ENCODE measurements at regions not wholly inside any gene's neighbourhood (a gene's known extent, or its start where the extent isn't known, plus 50 kb on each side); places are given as distances from the start of the nearest gene placed in this dataset.

DNA sequence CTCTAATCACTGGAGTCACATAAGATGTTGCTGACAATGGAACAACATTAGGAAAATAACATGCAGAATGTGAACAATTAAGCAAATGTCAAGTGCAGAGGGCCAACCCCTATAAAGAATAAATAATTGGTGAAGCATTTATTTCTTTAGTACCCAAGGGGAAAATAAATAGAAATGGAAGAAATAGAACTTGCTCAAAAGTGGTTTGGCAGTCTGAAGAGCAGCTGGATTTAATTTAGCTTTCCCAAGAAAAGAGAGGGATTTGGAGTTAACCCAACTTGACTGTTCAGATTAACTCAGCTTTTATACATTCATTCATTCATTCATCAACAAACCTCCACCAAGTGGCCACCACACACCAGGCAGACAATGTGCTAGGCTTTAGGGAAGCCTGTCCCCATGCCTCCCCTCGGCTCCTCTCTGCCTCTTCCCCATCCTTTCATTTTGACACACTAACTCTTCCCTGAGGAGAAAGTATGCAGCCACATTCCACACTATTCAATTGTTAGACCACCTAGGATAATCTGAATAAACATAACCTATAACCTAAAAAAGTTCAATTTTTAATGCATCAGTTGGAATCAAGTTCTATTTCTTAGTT, 295.5 kb downstream of the AHR start:
- DNase-seq (ENCODE audit: insufficient read length, low spot score) (no peak), FAIRE-seq (no peak)

DNA sequence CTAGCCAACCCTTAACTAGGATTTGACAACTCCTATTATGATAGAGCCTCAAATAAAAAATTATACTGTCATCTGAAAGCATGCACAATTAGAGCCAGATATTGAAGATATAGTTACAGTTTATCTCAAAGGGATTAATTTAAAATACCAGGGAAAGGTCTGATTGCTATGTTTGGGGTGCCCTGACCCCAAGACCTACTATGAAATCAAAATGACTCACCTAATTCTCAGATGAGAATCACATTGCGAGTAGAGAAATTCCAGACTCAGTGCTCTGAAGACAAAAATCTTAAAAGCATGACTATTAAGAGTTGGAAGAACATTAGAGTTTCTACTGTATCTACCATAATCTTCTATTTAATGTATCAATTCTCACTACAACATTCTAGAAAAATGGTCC, 297.1 kb downstream of the AHR start:
- DNase-seq (ENCODE audit: insufficient read length, low spot score), result no peak
- no peak for FAIRE-seq

DNA sequence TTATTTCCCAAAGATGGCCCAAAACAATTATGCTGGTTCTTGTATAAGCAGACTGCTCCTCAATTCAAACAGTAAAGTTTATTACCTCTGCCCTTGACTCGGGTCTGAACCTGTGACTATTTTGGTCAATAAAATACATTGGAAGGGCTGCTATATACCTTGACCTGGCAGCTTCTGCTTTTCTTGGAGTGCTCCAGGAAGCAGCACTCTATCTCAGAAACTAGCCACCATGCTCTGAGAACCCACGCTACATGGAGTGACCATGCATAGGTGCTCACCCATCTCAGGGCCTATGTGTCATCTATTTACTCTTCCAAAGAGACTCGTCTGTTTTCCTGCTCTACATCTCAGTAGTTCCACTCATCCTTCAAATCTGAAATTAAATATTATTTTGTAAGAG, 299.9 kb downstream of the AHR start:
- DNase-seq (ENCODE audit: insufficient read length, low spot score) (no peak), FAIRE-seq (no peak)

DNA sequence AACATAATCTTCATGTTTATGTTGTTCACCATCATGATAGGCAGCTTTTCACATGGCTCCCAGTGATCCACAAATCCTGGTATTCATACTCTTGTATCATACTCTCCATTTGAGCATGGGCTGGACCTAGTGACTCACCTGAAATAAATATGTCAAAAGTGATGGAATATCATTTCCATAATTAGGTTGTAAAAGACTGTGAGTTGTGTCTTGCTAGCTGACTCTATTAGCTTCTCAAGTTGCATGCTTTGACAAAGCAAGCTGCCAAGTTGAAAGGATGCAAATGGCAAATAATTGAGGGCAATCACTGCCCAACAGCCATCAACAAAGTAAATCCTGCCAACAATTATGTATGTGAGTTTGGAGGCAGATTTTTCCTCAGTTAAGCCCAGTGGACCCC, 300.4 kb downstream of the AHR start:
- peak; percentile 21 for DNase-seq (ENCODE audit: insufficient read length, low spot score)

DNA sequence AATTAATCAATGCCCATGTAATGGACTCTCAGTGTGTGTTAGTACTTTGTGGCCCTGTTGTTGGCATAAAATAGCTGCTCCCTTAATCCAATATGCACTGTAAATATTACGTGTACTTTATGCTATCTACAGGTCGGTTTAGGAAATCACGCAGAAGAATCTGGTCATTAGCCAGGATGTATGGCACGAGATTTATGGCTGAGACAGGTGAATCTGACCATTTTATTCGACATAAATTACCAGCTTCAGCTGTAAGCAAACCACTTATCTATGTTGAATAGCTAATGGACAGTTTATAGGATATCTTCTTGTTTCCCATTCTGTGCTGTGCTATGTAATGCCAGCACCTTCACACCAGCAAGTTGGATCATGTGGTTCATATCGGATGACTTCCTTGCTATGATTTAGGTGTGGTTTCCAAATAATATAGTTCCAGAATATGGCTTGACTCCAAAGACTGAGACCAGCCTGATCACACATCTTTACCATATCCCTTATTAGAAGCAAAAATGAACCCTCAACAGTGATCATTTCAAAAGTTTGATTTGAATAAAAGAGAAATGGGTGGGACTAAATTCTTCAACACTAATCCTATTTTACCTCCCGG, 301.4 kb downstream of the AHR start:
- FAIRE-seq (no peak), DNase-seq (ENCODE audit: insufficient read length, low spot score) (no peak)

More for the DNA sequence above, 300.4 kb downstream of the AHR start:
- no peak for FAIRE-seq

DNA sequence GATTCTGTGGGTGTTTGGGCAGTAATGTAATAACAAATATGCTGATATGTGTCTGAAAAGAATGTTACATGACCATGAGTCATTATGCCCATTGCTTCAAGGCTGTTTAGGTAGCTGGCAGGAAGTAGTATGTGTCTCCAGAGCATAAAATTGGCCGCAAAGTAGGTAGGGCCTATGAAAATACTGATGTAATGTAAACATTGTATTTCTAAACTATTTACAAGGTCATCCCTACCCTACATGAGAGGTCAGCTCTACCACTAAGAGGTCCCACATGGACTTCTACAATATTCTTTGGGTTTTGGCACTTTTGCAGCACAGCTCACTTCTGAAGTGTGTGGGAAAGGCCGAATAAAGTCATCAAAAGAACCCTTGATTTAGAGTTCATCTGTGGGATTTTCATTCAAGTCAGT, 301.9 kb downstream of the AHR start:
- FAIRE-seq, result peak; percentile 97

DNA sequence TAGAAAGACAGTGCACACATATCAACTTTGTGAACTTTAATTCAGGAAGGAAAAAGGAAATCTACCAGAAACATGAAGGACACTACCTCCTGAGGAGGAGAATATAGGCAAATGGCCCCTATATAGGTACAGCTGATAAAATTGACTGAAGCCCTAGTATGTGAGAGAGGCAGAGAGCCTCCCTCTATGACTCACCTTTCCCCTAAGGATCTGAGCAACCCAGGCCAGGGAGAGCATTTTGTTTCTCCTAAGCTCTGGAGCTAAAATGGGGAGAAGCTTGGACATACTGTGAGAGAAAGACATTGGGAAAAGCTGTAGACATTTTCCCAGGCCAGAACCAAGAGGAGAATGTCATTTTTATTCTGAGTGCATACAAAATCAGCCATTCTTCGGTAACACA, 303.5 kb downstream of the AHR start:
- FAIRE-seq, result no peak
- DNase-seq (ENCODE audit: insufficient read length, low spot score), result no peak

More for the DNA sequence above, 301.9 kb downstream of the AHR start:
- DNase-seq (ENCODE audit: insufficient read length, low spot score), result peak; percentile 77

DNA sequence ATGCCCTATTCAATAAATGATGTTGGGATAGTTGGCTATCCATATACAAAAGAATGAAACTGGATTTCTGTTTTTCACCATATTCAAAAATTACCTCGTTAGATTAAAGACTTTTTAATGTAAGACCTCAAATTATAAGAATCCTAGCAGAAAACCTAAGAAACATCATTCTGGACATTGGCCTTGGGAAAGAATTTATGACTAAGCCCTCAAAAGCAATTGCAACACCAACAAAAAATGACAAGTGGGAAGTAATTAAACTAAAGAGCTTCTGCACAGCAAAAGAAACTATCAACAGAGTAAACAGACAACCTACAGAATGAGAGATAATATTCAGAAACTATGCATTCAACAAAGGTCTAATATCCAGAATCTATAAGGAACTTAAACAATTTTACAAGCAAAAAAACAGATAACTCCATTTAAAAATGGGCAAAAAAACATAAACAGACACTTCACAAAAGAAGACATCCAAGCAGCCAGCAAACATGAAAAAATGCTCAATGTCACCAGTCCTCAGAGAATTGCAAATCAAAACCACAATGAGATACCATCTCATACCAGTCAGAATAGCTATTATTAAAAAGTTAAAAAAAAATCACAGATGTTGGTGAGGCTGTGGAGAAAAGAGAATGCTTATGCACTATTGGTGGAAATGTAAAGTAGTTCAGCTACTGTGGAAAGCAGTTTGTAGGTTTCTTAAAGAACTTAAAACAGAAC, 309.8 kb downstream of the AHR start:
- FAIRE-seq, result no peak
- DNase-seq (ENCODE audit: insufficient read length, low spot score), result no peak

DNA sequence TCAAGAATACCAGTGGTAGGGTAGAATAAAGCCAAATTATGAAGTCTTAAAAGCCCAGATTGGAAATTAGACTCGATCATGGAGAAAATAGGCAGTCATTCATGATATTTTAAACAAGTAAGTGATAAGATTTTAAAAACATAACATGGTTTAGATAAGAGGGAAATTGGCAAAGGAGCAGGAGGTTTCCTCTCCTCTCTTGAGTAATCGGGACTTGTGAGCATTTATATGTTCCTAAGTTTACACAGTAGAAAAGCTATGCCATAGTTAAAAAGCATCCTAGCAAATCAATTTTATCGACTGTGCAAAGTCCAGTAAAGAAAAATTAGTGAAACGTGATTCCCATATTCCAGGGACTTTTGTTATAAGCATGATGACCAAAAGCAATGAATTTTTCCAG, 313.2 kb downstream of the AHR start:
- no peak for FAIRE-seq
- no peak for DNase-seq (ENCODE audit: insufficient read length, low spot score)

DNA sequence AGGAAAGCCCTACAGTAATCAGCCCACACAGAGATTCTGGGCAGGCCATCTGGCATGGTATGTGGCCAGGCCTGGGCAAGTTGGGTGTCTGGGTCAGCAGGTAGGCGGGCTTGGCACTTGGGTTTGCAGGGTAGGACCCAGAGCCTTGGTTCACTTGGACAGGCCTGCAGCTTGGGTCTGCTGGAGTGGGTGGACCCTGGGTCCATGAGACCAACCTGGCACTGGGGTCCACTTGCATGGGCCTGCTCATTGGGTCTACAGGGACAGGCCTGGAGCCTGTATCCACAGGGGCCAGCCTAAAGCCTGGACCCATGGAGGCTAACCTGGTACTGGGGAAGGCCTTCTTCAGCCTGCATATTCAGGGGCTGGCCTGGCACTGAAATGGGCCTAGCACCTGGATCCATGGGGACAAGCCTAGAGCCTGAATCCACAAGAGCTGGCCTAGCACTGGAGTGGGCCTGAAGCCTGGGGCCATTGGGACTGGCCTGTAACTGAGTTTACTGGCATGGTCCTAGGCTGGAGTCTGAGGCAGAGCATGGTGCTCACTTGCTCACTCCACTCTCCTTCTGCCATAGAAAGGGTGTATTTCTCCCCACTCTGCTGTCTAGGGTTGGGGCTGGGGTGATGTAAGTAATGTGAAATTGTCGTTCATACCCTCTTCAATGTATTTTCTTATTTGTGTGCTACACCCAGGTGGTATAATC, 315.0 kb downstream of the AHR start:
- DNase-seq (ENCODE audit: insufficient read length, low spot score) (no peak), FAIRE-seq (no peak)

DNA sequence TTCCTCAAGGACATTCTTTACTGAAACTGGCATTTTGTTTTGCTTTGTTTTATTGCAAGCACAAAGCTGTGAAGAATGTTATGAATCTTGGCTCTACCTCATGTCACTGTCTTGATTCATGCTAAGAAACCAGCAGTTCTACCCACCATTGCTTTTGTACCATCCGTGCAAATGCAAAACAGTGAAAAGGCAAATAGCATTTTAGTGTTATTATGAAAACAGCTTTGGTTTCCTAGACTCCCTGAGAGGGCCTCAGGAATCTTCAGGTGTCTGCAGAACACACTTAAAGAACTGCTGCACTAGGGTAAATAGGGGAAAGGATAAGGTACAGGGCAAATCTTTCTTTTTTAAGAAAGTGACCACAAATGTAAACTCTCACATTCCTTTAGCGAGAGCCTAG, 318.9 kb downstream of the AHR start:
- FAIRE-seq (no peak), DNase-seq (ENCODE audit: insufficient read length, low spot score) (no peak)

DNA sequence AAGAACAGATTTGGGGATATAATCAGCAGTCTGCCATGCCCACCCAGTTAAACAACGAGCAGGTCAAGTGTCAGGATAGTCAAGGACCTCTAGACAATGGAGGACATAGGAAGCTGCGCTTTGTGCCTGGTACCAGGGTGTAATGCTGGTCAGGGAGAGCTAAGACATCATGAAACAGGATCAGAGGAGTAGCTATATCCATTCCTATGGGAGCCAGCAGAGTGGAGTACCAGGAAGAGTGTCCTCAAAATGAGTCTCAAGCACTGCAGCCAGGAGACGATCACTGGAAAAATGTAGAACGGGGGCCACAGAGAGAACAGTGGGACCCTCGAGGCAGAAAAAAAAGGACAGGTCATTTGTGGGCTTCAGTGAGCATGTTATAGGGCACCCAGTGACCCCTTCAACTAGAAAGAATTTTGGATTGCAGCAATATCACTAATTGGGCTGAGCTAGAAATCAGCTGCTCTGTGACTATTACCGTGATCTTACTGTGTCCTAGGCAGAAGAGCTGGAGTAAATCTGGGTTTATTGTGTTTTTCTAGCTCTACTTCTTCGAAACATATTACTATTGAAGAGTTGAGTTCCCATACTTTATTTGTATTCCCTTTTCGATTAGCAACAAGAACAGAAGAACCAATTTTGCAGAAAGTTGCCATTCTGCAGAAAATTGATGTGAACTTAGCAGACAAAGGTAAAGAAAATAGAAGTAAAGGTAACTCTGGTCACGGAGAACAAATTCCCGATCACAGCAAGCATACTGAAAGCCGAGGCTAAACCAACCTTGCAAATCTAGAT, 319.6 kb downstream of the AHR start:
- FAIRE-seq (no peak), DNase-seq (ENCODE audit: insufficient read length, low spot score) (no peak)

DNA sequence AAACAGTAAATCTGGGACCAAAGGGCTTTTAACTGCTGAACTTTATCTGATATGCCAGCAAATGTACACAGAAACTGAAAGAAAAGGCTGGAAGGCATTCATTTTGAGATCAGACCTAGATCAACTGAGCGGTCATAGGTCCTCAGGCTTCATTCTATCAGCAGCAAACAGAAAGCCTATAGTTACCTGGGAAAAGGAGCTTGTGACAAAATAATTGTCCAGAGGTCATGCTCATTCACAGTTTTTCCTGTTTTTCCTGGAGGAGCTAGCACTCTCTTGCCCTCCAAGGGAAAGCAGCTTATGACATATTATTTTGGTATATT, 320.2 kb downstream of the AHR start:
- FAIRE-seq (no peak), DNase-seq (ENCODE audit: insufficient read length, low spot score) (no peak)

DNA sequence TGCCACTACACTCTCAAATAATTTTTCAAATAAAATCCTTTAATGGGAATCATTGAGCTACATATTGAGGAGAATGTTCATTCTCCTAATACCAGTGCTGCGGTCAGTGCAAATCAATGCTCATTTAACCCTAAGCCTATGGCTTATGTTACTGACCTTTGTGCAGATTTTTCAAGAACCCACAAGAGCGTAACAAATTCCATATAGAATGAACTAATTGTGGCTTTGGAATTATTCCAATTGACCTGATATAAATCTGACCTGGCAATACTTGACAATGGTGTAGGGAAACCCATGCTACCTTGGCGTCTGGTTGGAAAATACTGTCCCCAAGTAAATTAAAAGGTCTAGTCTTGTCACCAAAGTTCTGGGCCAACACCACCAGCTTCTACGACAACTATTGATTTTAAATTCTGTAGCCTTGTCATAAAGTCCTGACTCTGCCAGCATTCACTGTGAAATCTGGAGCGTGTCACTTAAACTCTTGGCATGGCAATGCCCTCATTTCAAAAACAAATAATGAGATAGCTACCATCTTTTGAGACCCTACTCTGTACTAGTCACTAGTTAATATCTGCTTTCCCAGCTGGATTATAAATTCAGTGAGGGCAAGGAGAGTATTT, 320.9 kb downstream of the AHR start:
- no peak for DNase-seq (ENCODE audit: insufficient read length, low spot score)
- FAIRE-seq, result no peak

DNA sequence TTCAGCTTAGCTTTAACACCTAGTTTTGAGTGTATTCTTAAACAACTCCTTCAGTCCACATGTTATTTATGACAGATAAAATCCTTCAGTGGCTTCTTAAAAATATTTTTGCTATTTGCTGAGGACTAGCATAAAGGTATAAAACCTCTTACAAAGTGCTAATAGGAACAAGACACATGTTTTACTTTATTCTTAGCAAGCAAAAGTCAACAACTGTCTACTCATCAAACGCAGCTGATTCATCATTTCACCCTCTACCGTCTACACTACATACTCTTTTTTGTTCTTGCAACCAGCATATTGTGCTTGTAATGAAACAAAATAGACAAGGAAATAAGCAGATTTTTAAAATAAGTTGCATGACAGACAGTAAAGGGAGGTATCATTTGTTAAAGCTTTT, 319.7 kb downstream of the SNX13 start:
- DNase-seq (ENCODE audit: insufficient read length, low spot score) (no peak), FAIRE-seq (no peak)

DNA sequence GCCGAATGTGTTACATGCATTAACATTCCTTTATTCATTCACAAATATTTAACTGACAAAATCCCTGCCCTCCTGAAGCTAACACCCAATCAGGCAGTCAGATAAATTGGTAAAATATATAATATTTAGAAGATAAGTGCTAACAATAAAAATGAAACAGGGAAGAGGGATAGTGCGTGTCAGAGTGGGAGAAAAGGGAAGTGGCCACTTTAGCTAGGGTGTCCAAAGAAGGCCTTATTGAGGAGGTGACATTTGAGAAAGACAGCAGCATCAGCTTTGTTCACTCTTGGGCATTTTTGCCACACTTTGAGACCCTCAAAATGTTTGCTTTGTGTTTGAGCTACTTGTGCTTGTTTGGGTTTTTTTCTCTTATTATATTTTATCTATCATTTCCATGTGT, 317.8 kb downstream of the SNX13 start:
- FAIRE-seq, result no peak
- no peak for DNase-seq (ENCODE audit: insufficient read length, low spot score)

DNA sequence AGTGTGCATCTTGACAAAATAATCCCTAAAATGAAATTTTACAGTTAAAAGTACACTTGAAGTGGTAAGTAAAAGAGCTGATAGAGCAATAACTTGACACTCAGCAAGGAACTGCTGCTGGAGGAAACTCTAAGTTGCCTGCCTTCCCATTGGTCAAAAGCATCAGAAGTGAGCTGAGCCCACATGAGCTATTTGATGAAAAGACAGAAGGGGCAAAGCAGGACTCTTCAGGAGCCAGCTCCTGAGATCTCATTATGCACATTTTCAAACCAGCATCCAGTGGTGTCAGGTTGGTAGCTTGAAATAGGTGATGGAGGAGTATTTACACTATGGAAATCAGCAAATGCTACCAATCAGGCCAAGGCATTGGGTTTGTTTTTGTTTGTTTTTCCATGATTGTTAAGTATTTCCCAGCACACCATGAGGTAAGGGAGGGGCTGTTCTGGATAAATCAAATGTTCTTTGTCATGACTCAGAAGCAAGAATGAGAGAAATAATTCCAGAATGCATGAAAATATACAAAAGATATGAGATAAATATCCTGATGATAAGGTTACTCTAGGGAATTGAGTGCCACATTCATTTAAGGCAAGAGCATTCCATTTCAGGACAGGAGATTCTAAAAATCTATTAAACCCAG, 316.6 kb downstream of the SNX13 start:
- no peak for DNase-seq (ENCODE audit: insufficient read length, low spot score)
- FAIRE-seq, result no peak

DNA sequence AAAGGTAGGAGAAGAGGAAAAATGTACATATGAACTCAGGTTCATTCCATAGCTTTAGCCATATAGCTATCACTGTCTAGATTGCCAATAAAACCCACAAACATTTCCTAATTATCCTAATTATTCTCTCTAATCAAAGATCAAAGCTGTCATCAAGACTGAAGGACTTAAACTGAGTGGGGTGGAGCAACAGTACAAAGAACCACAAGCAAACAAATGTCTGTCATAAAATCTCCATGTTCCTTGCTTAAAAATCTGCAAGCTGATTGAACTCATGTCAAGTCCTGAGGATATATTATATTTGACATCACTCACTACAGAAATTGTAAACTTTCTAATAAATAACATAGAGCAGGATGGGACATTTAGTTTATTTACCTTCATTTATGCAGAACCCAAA, 315.9 kb downstream of the SNX13 start:
- no peak for FAIRE-seq
- DNase-seq (ENCODE audit: insufficient read length, low spot score), result no peak

DNA sequence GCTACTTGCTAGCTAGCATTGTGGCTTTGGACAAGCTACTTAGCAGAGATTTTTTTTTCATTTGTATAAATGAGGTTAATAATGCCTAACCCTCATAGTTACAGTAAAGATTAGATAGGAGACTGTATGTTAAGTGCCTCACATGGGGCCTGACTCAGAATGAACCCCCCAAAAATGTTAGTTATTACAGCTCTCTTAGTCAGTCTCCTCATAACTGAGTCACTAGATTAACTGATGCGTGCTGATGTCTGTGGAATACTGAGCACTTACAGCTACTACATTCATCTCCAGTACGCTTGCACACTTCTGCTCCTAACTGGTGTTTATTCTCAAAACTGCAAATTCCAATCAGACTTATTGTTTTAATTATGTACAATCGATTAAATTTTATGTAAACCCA, 315.3 kb downstream of the SNX13 start:
- DNase-seq (ENCODE audit: insufficient read length, low spot score) (peak; percentile 22), FAIRE-seq (no peak)

DNA sequence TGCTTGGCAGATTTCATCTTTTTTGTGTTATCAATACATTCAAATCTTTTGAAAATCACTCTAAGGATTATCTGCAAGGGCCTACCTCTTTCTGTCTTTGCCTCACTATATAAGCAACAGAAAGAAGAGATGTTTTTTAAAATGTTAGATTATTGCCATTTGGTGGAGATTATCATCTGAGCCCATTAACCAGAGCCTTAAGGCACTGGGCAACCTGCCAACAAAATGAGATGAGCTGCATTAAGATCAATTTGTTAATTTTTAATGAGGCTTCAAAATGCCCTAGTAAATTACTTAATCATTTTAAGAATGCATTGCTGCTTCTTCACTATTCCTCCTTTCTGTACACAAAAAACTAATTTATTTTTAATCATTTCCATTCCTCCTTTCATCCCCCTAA, 314.1 kb downstream of the SNX13 start:
- no peak for DNase-seq (ENCODE audit: insufficient read length, low spot score)
- no peak for FAIRE-seq
